ENCODE measurements at regions not wholly inside any gene's neighbourhood (a gene's known extent, or its start where the extent isn't known, plus 50 kb on each side); places are given as distances from the start of the nearest gene placed in this dataset.

DNA sequence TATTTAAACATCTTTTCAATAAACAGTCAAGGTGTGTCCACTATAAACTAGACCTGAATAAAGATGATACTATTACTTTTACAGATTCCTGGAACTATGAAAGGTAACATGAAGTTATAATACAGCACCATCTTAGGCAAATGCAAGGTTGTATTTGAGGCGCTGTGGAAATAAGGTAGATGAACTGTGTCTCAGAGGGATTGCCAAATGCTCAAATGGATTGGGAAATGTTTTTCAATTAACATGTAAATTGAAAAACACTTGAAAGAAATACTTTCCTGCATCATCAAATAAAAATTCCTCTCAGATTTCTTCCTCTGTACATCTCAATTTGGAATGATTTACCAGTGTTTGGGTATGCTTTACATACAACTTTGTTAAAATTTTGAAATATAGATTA lies 139.4 kb downstream of the DKK1 start:
- H3K4me3 ChIP-seq (ENCODE audit: low read depth, low read length), result no peak overlapping the region
- TF ChIP-seq MYC (IDR thresholded peaks at IDR 0.05; ENCODE audit: low read depth, low read length), result no peak
- TF ChIP-seq, protein P1, sequence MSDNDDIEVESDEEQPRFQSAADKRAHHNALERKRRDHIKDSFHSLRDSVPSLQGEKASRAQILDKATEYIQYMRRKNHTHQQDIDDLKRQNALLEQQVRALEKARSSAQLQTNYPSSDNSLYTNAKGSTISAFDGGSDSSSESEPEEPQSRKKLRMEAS (IDR thresholded peaks at IDR 0.05; ENCODE audit: low read depth, low read length), result no peak
- TF ChIP-seq, protein P2, sequence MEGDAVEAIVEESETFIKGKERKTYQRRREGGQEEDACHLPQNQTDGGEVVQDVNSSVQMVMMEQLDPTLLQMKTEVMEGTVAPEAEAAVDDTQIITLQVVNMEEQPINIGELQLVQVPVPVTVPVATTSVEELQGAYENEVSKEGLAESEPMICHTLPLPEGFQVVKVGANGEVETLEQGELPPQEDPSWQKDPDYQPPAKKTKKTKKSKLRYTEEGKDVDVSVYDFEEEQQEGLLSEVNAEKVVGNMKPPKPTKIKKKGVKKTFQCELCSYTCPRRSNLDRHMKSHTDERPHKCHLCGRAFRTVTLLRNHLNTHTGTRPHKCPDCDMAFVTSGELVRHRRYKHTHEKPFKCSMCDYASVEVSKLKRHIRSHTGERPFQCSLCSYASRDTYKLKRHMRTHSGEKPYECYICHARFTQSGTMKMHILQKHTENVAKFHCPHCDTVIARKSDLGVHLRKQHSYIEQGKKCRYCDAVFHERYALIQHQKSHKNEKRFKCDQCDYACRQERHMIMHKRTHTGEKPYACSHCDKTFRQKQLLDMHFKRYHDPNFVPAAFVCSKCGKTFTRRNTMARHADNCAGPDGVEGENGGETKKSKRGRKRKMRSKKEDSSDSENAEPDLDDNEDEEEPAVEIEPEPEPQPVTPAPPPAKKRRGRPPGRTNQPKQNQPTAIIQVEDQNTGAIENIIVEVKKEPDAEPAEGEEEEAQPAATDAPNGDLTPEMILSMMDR (IDR thresholded peaks at IDR 0.05; ENCODE audit: low read depth, low read length), result no peak
- no peak for DNase-seq (ENCODE audit: low read depth)

- DNase-seq (ENCODE audit: low read depth), result peak; percentile 5
- TF ChIP-seq MYC (IDR thresholded peaks at IDR 0.05; ENCODE audit: low read depth, low read length) (no peak), POLR2A (IDR thresholded peaks at IDR 0.05; ENCODE audit: extremely low read depth, insufficient read length) (no peak)
- TF ChIP-seq, protein P1 (IDR thresholded peaks at IDR 0.05; ENCODE audit: low read depth, low read length), result no peak
- TF ChIP-seq, protein P2 (IDR thresholded peaks at IDR 0.05; ENCODE audit: low read depth, low read length), result no peak
- H3K4me3 ChIP-seq (ENCODE audit: low read depth, low read length), result no peak overlapping the region
Measured at GRCh38 chr10:52454491-52454890, 140.4 kb downstream of the DKK1 start.

DNA sequence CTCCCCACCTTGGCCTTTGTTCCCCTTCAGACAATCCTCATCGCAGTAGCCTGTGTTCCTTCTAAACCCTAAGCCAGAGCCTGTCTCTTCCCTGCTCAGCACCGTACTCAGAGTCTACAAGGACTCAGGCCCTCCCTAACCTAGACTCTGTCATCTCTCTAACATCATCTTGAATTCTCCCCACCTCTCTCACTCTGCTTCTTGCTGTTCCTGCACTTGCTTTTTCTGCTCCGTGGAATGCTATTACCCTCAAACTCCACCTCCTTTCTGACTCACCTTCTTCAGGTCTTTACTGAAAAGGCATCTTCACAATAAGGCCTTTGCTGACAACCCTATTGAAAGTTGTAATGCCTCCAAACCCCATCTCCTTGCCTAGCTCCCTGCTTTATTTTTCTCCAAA lies 141.0 kb downstream of the DKK1 start:
- no peak for DNase-seq (ENCODE audit: low read depth)
- TF ChIP-seq, protein P1 (IDR thresholded peaks at IDR 0.05; ENCODE audit: low read depth, low read length), result no peak
- TF ChIP-seq, protein P2 (IDR thresholded peaks at IDR 0.05; ENCODE audit: low read depth, low read length), result no peak
- no peak for TF ChIP-seq POLR2A (IDR thresholded peaks at IDR 0.05; ENCODE audit: extremely low read depth, insufficient read length)
- no peak for TF ChIP-seq MYC (IDR thresholded peaks at IDR 0.05; ENCODE audit: low read depth, low read length)
- no peak overlapping the region for H3K4me3 ChIP-seq (ENCODE audit: low read depth, low read length)

GRCh38 chr10:52459097-52459496 lies 145.0 kb downstream of the DKK1 start:
- TF ChIP-seq POLR2A (IDR thresholded peaks at IDR 0.05; ENCODE audit: extremely low read depth, insufficient read length) (no peak), MYC (IDR thresholded peaks at IDR 0.05; ENCODE audit: low read depth, low read length) (no peak)
- TF ChIP-seq, protein P1 (IDR thresholded peaks at IDR 0.05; ENCODE audit: low read depth, low read length), result no peak
- TF ChIP-seq, protein P2 (IDR thresholded peaks at IDR 0.05; ENCODE audit: low read depth, low read length), result no peak
- no peak overlapping the region for H3K4me3 ChIP-seq (ENCODE audit: low read depth, low read length)
- DNase-seq (ENCODE audit: low read depth), result no peak

- no peak overlapping the region for H3K4me3 ChIP-seq (ENCODE audit: low read depth, low read length)
- DNase-seq (ENCODE audit: low read depth), result no peak
- TF ChIP-seq MYC (IDR thresholded peaks at IDR 0.05; ENCODE audit: low read depth, low read length) (no peak), POLR2A (IDR thresholded peaks at IDR 0.05; ENCODE audit: extremely low read depth, insufficient read length) (no peak)
- TF ChIP-seq, protein P2 (IDR thresholded peaks at IDR 0.05; ENCODE audit: low read depth, low read length), result no peak
- TF ChIP-seq, protein P1 (IDR thresholded peaks at IDR 0.05; ENCODE audit: low read depth, low read length), result no peak
Measured at GRCh38 chr10:52463826-52464225, 149.7 kb downstream of the DKK1 start.

Data from NB4 (cell line).